Right atrium auricular region (tissue), 2 donors: ENCODE measurements at regions not wholly inside any gene's neighbourhood (a gene's known extent, or its start where the extent isn't known, plus 50 kb on each side); places are given as distances from the start of the nearest gene placed in this dataset.

ENCODE experiments used
- DNase-seq: peaks from one replicate; pipeline ENCODE4 v3.0.0-alpha.2; 2019; ENCODE audit warnings: low spot score
- H3K27ac ChIP-seq, 2 donors: fragments of 200-600 bp; sonication (generic); 1 replicate in 1 of 2; 2 replicates in 1 of 2; pipeline ENCODE4 v1.5.1; 2016 to 2019
- H3K27me3 ChIP-seq, 2 donors: fragments of 200-600 bp; sonication (generic); one replicate each; pipeline versions ENCODE4 v1.5.1 to v1.6.0; 2017 to 2019
- H3K36me3 ChIP-seq: fragments of 200-600 bp; sonication (generic); one replicate; pipeline ENCODE4 v1.5.1; 2016
- H3K4me1 ChIP-seq, 2 donors: fragments of 200-600 bp; sonication (generic); one replicate each; pipeline versions ENCODE4 v1.5.1 to v1.6.0; 2017 to 2019
- H3K4me3 ChIP-seq, 2 donors: fragments of 200-600 bp; sonication (generic); 1 replicate in 1 of 2; 2 replicates in 1 of 2; pipeline ENCODE4 v1.5.1; 2017 to 2019; ENCODE audit warnings: mild to moderate bottlenecking in 1 of 2, moderate library complexity in 1 of 2
- H3K9me3 ChIP-seq, 2 donors: fragments of 200-600 bp; sonication (generic); one replicate each; pipeline ENCODE4 v1.5.1; 2019
- TF ChIP-seq, protein P1 (sequence below), 2 donors: fragments of 200-600 bp; sonication (generic); IDR thresholded peaks; one replicate each; pipeline ENCODE4 v1.5.1; 2019; ENCODE audit warnings: antibody characterized with exemption in 2 of 2

DNA sequence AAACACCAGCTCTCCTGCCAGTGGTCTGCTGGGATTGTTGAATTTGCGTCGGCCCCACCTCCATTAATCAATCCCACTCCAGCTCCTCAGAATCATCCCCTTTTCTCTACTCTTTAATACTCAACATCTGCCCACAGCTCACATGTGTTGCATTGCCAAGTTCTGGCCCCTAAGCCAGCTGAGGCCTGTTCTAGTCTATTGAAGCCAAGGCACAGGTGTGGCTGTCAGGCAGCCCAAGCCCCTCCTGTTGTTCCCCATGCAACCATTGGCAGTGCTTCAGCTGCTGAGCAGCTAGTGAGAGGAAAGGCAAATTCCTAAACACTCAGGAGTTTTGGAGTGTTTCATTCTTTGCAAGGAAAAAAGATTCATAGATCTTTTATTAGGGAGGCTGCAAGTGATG is 128.0 kb upstream of the NT5E start:
- Histone ChIP-seq H3K27ac (no peak overlapping the region), H3K4me3 (no peak overlapping the region), H3K36me3 (no peaks in the 10 kb centered on the region), H3K9me3 (peaks cover 0 to 14% of the 10 kb centered on the region in 2 donors), H3K4me1 (no peaks in the 10 kb centered on the region), H3K27me3 (no peaks in the 10 kb centered on the region)
- DNase-seq = no peak
- TF ChIP-seq, protein P1, sequence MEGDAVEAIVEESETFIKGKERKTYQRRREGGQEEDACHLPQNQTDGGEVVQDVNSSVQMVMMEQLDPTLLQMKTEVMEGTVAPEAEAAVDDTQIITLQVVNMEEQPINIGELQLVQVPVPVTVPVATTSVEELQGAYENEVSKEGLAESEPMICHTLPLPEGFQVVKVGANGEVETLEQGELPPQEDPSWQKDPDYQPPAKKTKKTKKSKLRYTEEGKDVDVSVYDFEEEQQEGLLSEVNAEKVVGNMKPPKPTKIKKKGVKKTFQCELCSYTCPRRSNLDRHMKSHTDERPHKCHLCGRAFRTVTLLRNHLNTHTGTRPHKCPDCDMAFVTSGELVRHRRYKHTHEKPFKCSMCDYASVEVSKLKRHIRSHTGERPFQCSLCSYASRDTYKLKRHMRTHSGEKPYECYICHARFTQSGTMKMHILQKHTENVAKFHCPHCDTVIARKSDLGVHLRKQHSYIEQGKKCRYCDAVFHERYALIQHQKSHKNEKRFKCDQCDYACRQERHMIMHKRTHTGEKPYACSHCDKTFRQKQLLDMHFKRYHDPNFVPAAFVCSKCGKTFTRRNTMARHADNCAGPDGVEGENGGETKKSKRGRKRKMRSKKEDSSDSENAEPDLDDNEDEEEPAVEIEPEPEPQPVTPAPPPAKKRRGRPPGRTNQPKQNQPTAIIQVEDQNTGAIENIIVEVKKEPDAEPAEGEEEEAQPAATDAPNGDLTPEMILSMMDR (IDR thresholded peaks at IDR 0.05) = no peak

DNA sequence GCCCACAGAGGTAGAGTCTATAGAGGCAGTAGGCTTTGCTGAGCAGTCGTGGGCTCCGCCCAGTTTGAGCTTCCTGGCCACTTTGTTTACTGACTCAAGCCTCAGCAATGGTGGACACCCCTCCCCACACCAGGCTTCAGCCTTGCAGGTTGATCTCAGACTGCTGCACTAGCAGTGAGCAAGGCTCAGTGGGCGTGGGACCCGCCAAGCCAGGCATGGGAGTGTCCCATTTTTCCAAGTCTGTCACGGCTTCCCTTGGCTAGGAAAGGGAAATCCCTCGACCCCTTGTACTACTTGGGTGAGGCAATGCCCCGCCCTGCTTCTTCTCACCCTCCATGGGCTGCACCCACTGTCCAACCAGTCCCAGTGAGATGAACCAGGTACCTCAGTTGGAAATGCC is 135.3 kb upstream of the NT5E start:
- Histone ChIP-seq H3K4me1 (no peaks in the 10 kb centered on the region), H3K27me3 (no peaks in the 10 kb centered on the region), H3K4me3 (no peak overlapping the region), H3K9me3 (peaks cover 0 to 21% of the 10 kb centered on the region in 2 donors), H3K27ac (no peak overlapping the region), H3K36me3 (no peaks in the 10 kb centered on the region)
- DNase-seq = no peak
- TF ChIP-seq, protein P1 (IDR thresholded peaks at IDR 0.05) = no peak

DNA sequence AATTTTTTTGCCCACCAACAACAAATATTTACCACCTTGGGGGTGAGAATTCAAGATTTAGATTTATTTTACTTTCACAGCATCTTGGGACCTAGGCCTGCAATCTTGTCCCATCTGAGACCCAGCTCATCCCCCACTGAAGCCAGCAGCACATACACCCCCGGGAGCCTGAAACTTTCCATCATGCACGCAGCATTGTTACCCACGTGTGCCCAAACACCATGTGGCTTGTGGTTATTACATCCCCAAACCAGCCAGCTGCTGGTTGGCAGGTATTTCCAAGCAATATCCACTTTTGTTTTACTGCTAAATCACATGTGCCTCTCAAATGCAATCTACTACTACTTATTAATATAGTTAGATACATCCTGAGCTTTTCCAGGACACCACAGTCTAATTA is 149.3 kb upstream of the NT5E start:
- Histone ChIP-seq H3K36me3 (no peaks in the 10 kb centered on the region), H3K9me3 (no peaks in the 10 kb centered on the region), H3K4me1 (no peaks in the 10 kb centered on the region), H3K27me3 (no peaks in the 10 kb centered on the region), H3K27ac (no peak overlapping the region), H3K4me3 (no peak overlapping the region)
- DNase-seq = no peak
- TF ChIP-seq, protein P1 (IDR thresholded peaks at IDR 0.05) = no peak

DNA sequence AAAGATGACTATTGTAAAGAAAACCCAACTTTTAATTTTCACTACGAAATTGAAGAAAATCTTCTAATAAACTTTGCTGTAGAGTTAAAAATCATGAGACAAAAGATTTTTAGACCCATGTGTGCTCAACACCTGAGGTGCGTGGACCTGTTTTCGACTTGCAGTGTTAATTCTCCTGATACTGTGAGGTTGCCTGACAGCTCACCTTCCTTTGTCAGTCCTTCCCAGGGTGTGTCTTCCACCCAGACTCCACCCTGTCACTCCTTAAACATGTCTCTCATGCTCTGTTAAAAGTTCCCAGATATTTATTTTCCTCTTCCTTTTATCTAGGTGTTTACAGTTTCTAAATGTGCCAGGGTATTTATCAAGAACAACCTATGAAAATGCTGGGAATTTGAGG is 151.3 kb upstream of the NT5E start:
- H3K36me3 ChIP-seq = no peaks in the 10 kb centered on the region
- TF ChIP-seq, protein P1 (IDR thresholded peaks at IDR 0.05) = no peak
- H3K4me1 ChIP-seq = no peaks in the 10 kb centered on the region

DNA sequence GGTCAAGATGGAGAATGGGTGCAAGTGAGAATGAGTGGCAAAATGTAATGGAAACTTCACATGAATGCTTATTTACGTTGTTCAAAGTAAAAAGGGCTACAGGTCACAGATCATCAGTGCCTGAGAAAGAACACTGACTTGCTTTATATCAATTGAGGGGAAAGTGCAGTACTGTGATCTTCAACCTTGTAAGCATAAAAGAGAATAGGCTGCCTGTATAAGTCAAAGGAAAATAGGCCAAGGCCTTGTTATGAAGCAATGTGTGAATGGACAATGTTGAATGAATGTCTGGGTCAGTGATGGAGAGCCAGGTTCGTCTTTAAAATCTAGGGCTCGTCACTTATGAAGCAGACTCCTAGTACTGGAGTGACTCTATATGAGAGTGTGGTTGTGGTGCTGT is 158.6 kb upstream of the NT5E start:
- Histone ChIP-seq H3K27ac (no peak overlapping the region), H3K4me3 (no peak overlapping the region), H3K36me3 (no peaks in the 10 kb centered on the region), H3K27me3 (no peaks in the 10 kb centered on the region), H3K4me1 (no peaks in the 10 kb centered on the region), H3K9me3 (peaks cover 0 to 3% of the 10 kb centered on the region in 2 donors)
- TF ChIP-seq, protein P1 (IDR thresholded peaks at IDR 0.05) = no peak
- DNase-seq = no peak

More for the DNA sequence above, 151.3 kb upstream of the NT5E start:
- Histone ChIP-seq H3K4me3 (no peak overlapping the region), H3K27ac (no peak overlapping the region), H3K9me3 (no peaks in the 10 kb centered on the region), H3K27me3 (no peaks in the 10 kb centered on the region)
- no peak for DNase-seq

DNA sequence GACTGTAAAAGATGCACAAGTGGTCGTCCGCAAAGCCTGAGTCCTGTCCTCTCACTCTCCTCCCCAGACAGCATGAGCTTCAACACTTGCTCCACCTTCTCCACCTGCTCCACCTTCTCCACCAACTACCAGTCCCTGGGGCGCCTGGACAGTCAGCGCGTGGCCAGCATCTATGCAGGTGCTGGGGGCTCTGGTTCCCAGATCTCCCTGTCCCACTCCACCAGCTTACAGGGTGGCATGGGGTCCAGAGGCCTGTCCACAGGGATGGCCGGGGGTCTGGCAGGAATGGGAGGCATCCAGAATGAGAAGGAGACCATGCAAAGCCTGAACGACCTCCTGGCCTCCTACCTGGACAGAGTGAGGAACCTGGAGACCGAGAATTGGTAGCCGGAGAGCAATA is 162.2 kb upstream of the NT5E start:
- TF ChIP-seq, protein P1 (IDR thresholded peaks at IDR 0.05) = no peak
- H3K27ac ChIP-seq = no peak overlapping the region
- H3K36me3 ChIP-seq = no peaks in the 10 kb centered on the region
- H3K4me3 ChIP-seq = no peak overlapping the region
- no peaks in the 10 kb centered on the region for H3K4me1 ChIP-seq
- H3K9me3 ChIP-seq = peaks cover 0 to 3% of the 10 kb centered on the region in 2 donors
- DNase-seq = no peak
- H3K27me3 ChIP-seq = no peaks in the 10 kb centered on the region
